ENCODE measurements at regions not wholly inside any gene's neighbourhood (a gene's known extent, or its start where the extent isn't known, plus 50 kb on each side); places are given as distances from the start of the nearest gene placed in this dataset.

DNA sequence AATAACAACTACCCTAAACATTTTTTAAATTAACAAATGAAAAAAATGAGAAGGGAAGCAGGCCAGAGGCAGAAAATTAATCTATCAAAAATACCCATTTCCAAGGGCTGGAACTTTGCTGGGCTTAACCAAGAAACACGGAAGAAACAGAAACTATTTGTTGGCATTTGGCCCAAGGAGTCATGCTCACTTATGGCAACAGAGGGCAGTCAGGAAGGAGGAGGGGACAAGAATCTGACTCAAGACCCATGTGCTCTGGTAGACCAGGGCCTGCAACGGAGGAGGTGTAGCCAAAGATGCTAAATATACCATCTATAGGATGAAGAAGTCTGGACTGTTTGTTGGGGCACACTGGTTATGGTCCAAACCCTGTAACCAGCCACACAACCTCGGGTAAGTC lies 496.7 kb downstream of the COG6 start:
- DNase-seq, result no peak

GRCh38 chr13:40152922-40153321 lies 497.5 kb downstream of the COG6 start:
- no peak for DNase-seq

GRCh38 chr13:40153516-40153915 lies 498.1 kb downstream of the COG6 start:
- no peak for DNase-seq

GRCh38 chr13:40155201-40155600 lies 499.7 kb downstream of the COG6 start:
- no peak for DNase-seq

GRCh38 chr13:40158218-40158617 lies 502.8 kb downstream of the COG6 start:
- DNase-seq, result no peak

- DNase-seq, result no peak
Measured at GRCh38 chr13:40158757-40159156, 503.3 kb downstream of the COG6 start.

DNA sequence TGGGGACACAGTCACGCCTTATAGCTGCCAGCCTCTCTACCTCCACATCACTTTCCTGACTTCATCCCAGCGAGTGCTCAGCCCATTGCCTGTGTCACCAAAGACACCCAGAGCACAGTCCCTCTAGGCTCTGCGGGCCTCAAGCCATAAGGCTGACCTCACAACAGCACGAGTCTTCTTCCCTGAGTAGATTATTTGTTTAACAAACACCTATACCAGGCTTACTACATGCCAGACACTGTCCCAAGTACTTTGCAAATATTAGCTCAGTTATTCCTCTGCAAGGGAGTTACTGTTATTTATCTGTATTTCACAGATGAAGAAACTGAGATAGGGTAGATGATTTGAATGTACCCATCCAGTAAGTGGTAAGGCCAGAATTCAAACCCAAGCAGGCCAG lies 504.3 kb downstream of the COG6 start:
- no peak for DNase-seq

GRCh38 chr13:40160618-40161350 lies 505.3 kb downstream of the COG6 start:
- no peak for DNase-seq

DNA sequence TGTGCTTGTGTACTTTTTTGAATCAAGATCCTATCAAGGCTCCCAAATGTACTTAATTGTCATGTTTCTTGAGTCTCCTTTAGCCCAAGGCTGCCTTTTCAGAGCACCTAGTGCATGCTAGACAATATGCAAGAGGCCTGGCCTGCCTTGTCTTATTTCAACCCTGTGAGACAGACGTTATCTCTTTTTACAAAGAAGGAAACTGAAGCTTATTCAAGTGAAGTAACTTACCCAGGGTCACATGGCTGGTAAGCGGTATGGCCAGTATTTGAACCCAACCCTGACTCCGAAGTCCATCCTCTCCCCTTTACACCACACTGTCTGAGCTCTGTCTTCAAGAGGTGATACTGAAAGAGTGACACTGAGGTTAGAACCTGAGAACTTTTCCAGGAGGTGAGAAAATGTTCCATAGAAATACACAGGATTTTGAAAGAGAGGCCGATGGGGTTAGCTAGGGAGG lies 505.1 kb downstream of the FOXO1 start:
- no peak for DNase-seq

DNA sequence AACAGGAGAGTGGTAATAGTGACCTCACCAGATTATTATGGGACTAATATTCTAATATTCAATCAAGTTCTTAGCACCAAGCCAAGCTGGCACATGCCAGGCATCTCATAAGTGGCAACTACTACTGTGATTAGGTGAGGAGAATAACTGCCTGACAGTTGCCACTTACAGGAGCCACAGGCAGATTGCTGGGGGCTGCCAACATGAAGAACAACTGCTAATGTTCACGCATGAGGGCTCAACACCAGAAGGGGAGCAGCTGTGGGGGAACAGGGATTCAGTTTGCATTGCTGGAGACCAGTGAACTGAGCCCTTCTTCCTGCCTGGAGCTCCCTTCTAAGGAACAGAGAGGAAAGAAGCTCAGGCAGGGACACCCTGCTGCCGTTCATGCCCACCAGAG lies 504.5 kb downstream of the FOXO1 start:
- DNase-seq, result no peak

DNA sequence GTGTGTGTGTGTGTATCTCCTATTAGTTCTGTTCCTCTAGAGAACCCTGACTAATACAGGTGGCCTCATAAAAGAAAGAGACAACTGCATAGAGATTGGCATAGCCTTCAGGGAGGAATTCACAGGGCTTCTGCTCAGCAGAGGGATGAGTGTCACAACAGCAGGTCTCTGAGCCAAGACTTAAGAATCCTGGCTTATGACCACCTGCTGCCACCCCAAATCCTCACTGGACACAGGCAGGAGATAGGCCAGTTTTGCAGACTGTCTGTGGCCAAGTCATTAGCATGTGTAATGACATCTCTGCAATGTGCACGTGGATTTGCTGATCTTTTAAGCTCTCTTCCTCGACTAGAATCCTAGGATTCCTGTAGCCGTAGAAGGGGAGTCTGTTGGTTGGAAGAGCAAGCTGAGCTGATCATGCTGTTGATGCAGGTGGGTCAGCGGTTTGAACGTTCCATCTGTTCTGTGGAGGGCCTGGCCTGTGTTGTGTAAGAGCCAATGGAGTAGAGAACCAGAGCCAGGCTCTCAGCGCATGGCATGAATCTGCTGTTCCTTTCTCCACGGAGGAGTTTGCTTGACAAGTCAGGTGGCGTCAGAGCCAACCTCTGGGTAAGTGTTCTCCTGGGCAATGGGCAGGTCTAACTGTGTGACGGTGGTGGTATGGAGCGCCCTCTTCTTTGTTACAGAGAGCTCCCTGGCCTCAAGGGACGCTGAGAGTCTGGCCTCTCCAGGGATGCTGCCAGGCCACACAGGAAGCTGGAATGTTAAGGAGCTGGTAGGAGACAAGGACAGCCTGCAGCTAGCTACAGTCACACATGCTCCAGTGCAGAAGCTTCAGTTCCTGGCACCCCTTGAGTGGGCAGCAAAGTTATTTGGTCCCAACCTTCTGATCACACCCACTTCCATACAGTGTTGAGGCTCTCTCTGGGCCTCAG lies 503.1 kb downstream of the FOXO1 start:
- no peak for DNase-seq

DNA sequence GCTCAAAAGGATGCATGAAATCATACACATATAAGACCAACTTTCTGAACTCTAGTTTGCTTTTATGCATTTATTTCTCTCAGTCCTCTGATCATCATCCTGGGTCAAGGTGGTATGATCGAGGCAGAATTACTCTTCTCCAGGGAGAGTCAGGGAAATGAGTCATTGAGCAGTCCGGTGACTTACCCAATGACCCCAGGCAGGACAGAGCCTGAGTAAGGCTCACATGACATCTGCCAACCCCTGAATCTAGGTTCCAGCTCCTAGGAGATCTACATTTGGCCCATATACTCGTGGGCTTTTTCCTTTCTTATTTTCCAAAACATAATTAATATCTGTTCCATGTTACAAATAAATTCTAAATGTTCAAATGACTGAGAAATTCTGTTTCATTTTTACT lies 502.3 kb downstream of the FOXO1 start:
- no peak for DNase-seq

- DNase-seq, result no peak
Measured at GRCh38 chr13:40165316-40165932, 501.0 kb downstream of the FOXO1 start.

GRCh38 chr13:40167327-40167726 lies 499.1 kb downstream of the FOXO1 start:
- no peak for DNase-seq

- no peak for DNase-seq
Measured at GRCh38 chr13:40168425-40169166, 497.8 kb downstream of the FOXO1 start.

- DNase-seq, result no peak
Measured at GRCh38 chr13:40169476-40169875, 497.0 kb downstream of the FOXO1 start.

DNA sequence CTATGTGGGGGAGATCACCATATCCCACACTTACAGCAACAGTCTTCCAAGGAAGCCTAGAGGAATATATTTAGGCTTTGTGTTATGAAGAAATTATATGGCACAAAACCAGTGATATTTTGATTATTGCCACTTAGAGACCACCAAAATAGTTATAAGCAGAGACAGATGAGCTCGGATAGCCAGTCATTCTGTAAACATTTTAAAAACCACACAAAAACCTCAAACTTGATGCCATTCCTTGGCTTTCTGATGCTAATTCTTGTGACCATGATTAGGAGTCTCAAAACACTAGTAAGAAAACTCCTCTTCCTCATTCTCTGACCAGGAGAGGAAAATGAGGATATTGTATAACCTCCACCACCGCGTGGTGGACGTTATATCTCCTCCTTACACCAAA lies 496.4 kb downstream of the FOXO1 start:
- DNase-seq, result no peak

GRCh38 chr13:40170982-40171381 lies 495.5 kb downstream of the FOXO1 start:
- no peak for DNase-seq

GRCh38 chr13:40171566-40171965 lies 494.9 kb downstream of the FOXO1 start:
- DNase-seq, result no peak

GRCh38 chr13:40172149-40172591 lies 494.3 kb downstream of the FOXO1 start:
- no peak for DNase-seq

- DNase-seq, result no peak
Measured at GRCh38 chr13:40172878-40173277, 493.6 kb downstream of the FOXO1 start.

DNA sequence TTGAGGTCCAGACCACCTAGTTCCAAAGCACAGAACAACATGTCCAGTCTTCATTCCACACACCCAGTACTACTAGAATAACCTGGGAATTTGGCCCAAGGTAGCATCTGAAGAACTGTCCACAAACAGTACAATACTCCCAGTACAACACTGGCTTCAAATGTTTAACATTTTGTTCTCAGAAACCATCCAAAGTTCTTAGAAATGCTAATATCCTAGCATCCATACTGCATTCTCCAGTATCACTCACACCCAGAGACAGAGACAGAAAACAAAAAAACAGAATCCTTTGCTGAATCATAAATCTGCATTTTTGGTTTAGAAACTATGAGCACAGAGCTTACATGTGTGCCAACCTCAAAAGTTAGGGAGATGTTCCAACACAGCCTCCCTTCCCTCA lies 490.8 kb downstream of the FOXO1 start:
- no peak for DNase-seq

DNA sequence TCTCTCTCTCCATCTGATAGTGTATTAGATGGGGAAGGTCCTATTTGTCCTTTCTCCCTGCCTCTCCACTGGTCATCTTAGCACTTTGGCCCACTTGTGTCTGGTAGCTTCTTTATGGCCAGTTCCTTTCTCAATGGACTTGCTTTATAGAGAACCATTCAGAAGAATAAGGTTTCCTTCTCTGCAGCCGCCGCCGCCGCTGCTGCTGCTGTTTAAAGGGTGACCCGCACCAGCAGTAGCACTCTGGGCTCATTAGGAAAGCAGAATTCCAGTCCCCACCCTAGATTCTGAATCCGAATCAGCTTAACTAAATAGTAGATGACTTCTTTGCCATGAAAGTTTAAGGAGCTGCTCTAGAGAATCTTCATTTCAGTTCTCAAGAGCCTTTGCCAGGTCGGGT lies 490.2 kb downstream of the FOXO1 start:
- no peak for DNase-seq

All from activated gamma-delta T cell (primary cell).